Ascending aorta (tissue), 2 donors: ENCODE measurements at regions not wholly inside any gene's neighbourhood (a gene's known extent, or its start where the extent isn't known, plus 50 kb on each side); places are given as distances from the start of the nearest gene placed in this dataset.

Experiments used
- DNase-seq, 2 donors: peaks; one replicate each; pipeline ENCODE4 v3.0.0-alpha.2; 2019; ENCODE audit warnings: low spot score in 2 of 2
- H3K27ac ChIP-seq, 2 donors: fragments of 200-600 bp; sonication (generic); one replicate each; pipeline ENCODE4 v1.5.1; 2016 to 2017; ENCODE audit warnings: mild to moderate bottlenecking in 1 of 2
- H3K27me3 ChIP-seq: fragments of 200-600 bp; sonication (generic); one replicate; pipeline ENCODE4 v1.5.1; 2017
- H3K36me3 ChIP-seq, 2 donors: fragments of 200-600 bp; sonication (generic); one replicate each; pipeline ENCODE4 v1.5.1; 2016
- H3K4me1 ChIP-seq, 2 donors: fragments of 200-600 bp; sonication (generic); one replicate each; pipeline ENCODE4 v1.5.1; 2016 to 2017; ENCODE audit warnings: mild to moderate bottlenecking in 1 of 2
- H3K4me3 ChIP-seq, 2 donors: fragments of 200-600 bp; sonication (generic); one replicate each; pipeline ENCODE4 v1.5.1; 2016 to 2017; ENCODE audit warnings: mild to moderate bottlenecking in 1 of 2
- H3K9me3 ChIP-seq, 2 donors: fragments of 200-600 bp; sonication (generic); one replicate each; pipeline ENCODE4 v1.5.1; 2016
- intact Hi-C: fragments of 100-400 bp; cut with DNase I; formaldehyde crosslinking; loops from one replicate; pipeline ENCODE4 v1.15.1; 2023
- TF ChIP-seq, protein P1 (sequence below), 3 experiments: fragments of 200-600 bp in 2 of 3; fragments of 450-650 bp in 1 of 3; sonication (generic) in 2 of 3; IDR thresholded peaks; one replicate each; pipeline ENCODE4 v1.5.1; 2016 to 2019; ENCODE audit warnings: antibody characterized with exemption in 3 of 3, mild to moderate bottlenecking in 1 of 3, moderate library complexity in 1 of 3

DNA sequence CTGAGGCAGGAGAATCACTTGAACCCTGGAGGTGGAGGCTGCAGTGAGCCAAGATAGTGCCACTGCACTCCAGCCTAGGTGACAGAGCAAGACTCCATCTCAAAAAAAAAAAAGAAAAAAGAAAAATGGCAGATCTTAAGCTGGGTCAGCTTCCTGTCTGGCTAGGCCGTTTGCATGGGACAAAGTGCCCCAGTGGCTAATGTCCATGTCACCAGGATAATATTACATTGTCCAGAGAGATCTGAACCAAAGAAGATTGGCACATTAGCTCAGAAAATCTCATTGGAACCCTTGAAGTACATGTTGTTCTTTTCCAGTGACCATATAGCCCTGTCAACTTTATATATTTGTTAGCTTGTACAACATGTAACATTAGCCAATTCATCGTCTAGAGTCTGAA, 59.2 kb upstream of the DAB2IP start:
- TF ChIP-seq, protein P1, sequence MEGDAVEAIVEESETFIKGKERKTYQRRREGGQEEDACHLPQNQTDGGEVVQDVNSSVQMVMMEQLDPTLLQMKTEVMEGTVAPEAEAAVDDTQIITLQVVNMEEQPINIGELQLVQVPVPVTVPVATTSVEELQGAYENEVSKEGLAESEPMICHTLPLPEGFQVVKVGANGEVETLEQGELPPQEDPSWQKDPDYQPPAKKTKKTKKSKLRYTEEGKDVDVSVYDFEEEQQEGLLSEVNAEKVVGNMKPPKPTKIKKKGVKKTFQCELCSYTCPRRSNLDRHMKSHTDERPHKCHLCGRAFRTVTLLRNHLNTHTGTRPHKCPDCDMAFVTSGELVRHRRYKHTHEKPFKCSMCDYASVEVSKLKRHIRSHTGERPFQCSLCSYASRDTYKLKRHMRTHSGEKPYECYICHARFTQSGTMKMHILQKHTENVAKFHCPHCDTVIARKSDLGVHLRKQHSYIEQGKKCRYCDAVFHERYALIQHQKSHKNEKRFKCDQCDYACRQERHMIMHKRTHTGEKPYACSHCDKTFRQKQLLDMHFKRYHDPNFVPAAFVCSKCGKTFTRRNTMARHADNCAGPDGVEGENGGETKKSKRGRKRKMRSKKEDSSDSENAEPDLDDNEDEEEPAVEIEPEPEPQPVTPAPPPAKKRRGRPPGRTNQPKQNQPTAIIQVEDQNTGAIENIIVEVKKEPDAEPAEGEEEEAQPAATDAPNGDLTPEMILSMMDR (IDR thresholded peaks at IDR 0.05): no peak
- no peaks in the 10 kb centered on the region for H3K9me3 ChIP-seq
- no peak overlapping the region for H3K27ac ChIP-seq
- H3K36me3 ChIP-seq: no peaks in the 10 kb centered on the region
- no peaks in the 10 kb centered on the region for H3K4me1 ChIP-seq
- H3K27me3 ChIP-seq: no peaks in the 10 kb centered on the region
- no peak for DNase-seq
- H3K4me3 ChIP-seq: no peak overlapping the region
- intact Hi-C loops: no loop called here

DNA sequence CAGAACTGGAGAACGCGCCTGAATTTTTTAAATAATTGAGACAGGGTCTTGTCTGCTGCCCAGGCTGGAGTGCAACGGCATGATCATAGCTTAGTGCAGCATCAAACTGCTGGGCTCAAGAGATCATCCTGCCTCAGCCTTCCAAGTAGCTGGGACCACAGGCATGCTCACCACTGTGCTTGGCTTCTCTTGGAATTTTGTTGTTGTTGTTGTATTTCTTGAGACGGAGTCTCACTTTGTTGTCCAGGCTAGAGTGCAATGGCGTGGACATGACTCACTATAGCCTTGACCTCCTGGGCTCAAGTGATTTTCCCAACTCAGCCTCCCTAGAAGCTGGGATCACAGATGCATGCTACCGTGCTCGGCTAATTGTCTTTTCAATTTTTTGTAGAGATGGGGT, 58.4 kb upstream of the DAB2IP start:
- no peaks in the 10 kb centered on the region for H3K27me3 ChIP-seq
- H3K27ac ChIP-seq: no peak overlapping the region
- no peaks in the 10 kb centered on the region for H3K9me3 ChIP-seq
- H3K4me1 ChIP-seq: no peaks in the 10 kb centered on the region
- TF ChIP-seq, protein P1 (IDR thresholded peaks at IDR 0.05): no peak
- no peak for DNase-seq
- no peaks in the 10 kb centered on the region for H3K36me3 ChIP-seq
- intact Hi-C loops: no loop called here
- H3K4me3 ChIP-seq: no peak overlapping the region

DNA sequence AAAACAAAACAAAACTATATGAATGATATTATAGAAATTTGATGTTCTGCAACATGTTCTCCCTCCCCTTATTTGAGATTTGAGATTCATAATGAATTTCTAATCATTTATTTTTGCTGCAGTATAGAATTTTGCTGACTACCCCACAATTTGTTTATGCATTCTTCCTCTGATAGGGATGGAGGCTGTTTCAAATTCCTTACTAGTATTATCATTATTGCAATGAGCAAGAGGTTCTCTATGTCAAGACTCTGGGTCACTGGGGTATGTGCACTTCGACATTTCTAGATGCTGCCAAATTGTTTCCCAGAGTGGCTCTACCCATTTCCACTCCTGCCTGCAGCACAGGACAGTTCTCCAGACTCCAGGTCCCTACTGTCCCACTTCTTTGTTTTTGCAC, 54.9 kb upstream of the DAB2IP start:
- peaks cover 0 to 22% of the 10 kb centered on the region in 2 donors for H3K4me1 ChIP-seq
- no peaks in the 10 kb centered on the region for H3K27me3 ChIP-seq
- no peak overlapping the region for H3K27ac ChIP-seq
- no peak for DNase-seq
- H3K36me3 ChIP-seq: no peaks in the 10 kb centered on the region
- TF ChIP-seq, protein P1 (IDR thresholded peaks at IDR 0.05): no peak
- H3K9me3 ChIP-seq: no peaks in the 10 kb centered on the region
- no peak overlapping the region for H3K4me3 ChIP-seq
- intact Hi-C loops: no loop called here

DNA sequence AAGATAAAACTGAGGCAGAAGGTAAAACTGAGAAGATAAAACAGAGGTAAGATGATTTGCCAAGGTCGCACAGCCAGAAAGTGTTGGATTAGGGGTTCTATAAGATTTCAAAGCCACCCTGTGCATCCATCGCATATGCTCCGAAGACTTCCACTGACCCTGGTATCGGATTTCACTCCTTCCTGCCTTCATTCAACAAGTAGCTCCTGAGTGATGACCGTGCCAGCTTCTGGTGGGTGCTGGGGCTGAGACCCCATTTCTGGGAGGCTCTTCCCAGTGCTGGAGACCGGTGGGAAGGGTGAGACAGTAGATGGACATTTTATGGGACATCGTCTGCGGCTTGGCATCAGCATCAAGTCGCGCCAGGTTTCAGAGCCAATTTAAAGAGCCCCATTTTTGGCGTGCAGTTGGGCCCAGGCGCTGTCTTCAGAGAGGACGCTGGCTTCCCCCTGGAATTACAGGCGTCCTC, 53.7 kb upstream of the DAB2IP start:
- Histone ChIP-seq H3K27ac (no peak overlapping the region), H3K9me3 (no peaks in the 10 kb centered on the region), H3K36me3 (no peaks in the 10 kb centered on the region), H3K4me1 (peaks cover 0 to 22% of the 10 kb centered on the region in 2 donors), H3K27me3 (no peaks in the 10 kb centered on the region), H3K4me3 (no peak overlapping the region)
- TF ChIP-seq, protein P1 (IDR thresholded peaks at IDR 0.05): no peak
- DNase-seq: no peak
- intact Hi-C loops: loop anchor here (2.0 kb wide), 2 partner anchors 39 to 55 kb away; no protein-coding TSS in a partner anchor

DNA sequence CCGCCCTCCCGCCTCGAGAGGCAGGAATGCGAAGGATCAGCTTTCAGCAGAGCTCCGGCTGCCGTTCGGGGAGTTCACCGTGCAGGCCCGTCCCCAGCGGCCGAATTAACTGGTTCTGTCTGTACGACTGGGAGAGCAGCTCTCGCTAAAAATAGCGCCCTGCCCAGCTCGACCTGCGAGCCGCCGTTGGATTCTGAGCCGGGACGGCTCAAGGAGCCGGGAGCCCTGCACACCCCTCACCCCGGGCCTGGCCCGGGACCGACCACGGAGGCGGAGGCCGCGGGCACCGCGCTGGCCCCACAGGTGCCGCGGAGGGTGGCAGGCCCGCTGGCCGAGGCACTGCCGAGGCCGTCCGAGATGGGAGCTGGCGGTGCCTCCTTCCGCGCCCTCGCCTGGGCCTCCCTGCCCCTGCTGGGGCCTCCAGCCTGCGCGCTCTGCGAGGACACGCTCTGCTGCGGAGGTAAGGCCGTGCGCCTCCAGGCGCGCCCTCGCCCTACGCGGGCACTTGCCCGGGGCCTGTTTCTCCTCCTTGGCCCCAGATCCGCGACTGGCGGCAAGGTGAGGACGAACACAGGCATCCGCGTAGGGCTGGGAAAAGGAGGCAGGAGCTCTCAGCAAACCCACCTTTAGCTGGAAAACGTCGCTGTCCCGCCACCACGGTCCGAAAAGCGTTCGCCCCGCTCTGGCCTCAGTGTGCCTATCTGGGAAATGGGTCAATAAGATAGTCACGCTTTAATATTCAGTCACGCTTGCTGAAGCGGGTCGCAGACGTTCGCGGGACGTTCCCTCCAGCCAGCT, 53.1 kb upstream of the DAB2IP start:
- Histone ChIP-seq H3K36me3 (no peaks in the 10 kb centered on the region), H3K4me1 (peaks cover 0 to 22% of the 10 kb centered on the region in 2 donors), H3K27me3 (no peaks in the 10 kb centered on the region), H3K9me3 (no peaks in the 10 kb centered on the region), H3K4me3 (peak overlapping the region; percentile 74 to 87), H3K27ac (peak overlapping the region; percentile 47 to 78)
- peak in 1 of 2 donors; percentile 80 for DNase-seq
- TF ChIP-seq, protein P1 (IDR thresholded peaks at IDR 0.05): no peak
- intact Hi-C loops: loop anchor here (2.0 kb wide), 2 partner anchors 40 to 54 kb away; no protein-coding TSS in a partner anchor
